ENCODE measurements at regions not wholly inside any gene's neighbourhood (a gene's known extent, or its start where the extent isn't known, plus 50 kb on each side); places are given as distances from the start of the nearest gene placed in this dataset.

DNA sequence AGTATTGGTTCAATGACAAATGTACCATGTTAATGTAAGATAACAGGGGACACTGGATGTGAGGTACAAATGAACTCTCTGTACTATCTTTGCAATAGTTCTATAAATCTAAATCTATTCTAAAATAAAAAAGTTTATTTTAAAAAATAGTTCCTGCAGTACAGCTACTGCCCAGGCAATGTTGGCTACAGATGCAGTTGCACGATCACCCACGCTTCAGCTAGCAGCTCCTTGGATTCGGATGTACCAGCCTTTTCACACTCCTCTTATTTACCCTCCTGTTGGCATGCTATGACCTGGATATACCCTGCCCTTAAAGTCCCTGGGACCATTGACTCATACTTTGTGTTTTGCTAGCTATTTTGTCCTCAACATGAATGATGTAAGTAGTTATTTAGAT, 185.4 kb upstream of the SMARCA2 start:
- ATAC-seq (ENCODE audit: low read depth in 2 of 2), result no peak
- Mint-ChIP-seq H3K27me3 (peaks cover 21 to 31% (median 25%) of the 10 kb centered on the region in 3 donors), H3K4me1 (no peaks in the 10 kb centered on the region), H3K27ac (no peak overlapping the region), H3K4me3 (no peak overlapping the region), H3K36me3 (no peaks in the 10 kb centered on the region), H3K9me3 (peaks cover 0 to 2% (median 0%) of the 10 kb centered on the region in 7 donors)
- no peak for DNase-seq

DNA sequence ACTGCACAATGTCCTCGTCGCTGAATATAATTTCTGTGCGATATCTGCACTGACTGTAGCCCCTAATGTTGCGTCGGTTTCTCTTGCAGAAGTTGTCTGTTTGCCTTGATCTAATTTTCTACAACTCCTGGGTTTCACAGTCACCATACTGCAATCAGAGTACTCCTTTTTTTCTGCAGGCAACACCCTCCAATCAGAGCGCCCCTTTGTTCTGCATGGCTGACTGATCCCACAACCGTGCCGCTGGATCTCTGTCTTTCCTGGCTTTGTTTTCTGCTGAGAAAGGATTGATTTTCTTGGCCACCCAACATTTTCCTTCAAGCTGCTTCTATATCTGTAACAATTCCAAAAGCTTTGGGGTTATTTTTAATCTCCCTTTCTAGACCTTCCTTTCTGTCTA, 182.2 kb upstream of the SMARCA2 start:
- peaks cover 7 to 14% (median 8%) of the 10 kb centered on the region in 3 donors for H3K27me3 Mint-ChIP-seq

DNA sequence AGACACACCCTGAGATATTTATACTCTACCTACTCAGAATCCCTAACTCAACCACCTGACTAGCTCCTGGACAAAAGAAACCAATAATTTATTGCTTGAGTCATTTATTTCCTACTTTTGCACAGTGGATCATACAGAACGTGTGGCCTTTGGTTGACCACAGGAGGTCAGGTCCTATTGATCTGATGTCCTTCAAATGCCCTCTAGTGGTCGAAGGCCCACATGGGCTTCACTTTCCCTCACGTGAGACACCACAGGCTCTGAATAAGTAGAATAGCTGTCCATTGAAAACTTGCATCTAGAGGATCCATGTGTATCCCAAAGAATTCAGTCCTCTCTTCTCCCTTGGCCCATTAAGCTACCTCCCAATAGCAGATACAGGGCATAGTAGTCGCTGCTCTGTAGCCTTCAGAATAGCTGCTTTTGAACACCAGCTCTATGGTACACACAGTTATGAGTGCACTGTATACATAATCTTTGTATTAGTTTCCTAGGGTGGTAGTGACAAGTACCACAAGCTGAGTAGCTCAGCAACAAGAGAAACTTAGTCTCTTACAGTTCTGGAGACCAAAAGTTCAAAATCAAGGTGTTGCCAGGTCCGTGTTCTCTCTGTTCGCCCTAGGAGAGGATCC, 177.6 kb upstream of the SMARCA2 start:
- peaks cover 5 to 33% (median 25%) of the 10 kb centered on the region in 3 donors for H3K27me3 Mint-ChIP-seq
- H3K9me3 Mint-ChIP-seq, result peaks cover 0 to 2% (median 0%) of the 10 kb centered on the region in 7 donors
- H3K4me3 Mint-ChIP-seq, result peak overlapping the region in 1 of 8 donors; percentile 67
- ATAC-seq (ENCODE audit: low read depth in 2 of 2), result no peak
- H3K27ac Mint-ChIP-seq, result no peak overlapping the region
- no peaks in the 10 kb centered on the region for H3K36me3 Mint-ChIP-seq
- no peak for DNase-seq
- no peaks in the 10 kb centered on the region for H3K4me1 Mint-ChIP-seq

More for the DNA sequence above, 182.2 kb upstream of the SMARCA2 start:
- no peaks in the 10 kb centered on the region for H3K4me1 Mint-ChIP-seq
- no peaks in the 10 kb centered on the region for H3K36me3 Mint-ChIP-seq
- DNase-seq (no peak), ATAC-seq (ENCODE audit: low read depth in 2 of 2) (no peak)
- no peak overlapping the region for H3K27ac Mint-ChIP-seq
- H3K9me3 Mint-ChIP-seq, result peaks cover 0 to 2% (median 0%) of the 10 kb centered on the region in 7 donors
- no peak overlapping the region for H3K4me3 Mint-ChIP-seq

DNA sequence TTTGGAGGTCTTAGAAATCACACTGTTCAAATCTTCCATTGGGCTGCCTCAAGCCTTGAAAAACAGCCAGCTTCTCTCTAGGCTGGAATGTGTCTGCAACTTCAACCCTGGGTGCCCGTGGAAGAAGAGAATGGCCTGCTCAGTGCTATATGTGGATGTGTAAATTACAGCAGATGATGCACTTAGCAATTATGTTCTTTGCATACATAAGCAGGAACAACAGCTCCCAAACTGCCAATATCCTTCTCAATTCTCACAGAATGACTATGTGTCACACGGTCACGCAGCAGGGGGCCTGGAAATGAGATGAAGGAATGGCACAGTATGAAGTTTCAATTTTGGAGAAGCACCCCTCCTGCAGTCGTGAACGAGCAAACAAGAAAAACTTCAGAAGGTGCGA, 175.2 kb upstream of the SMARCA2 start:
- no peak for ATAC-seq (ENCODE audit: low read depth in 2 of 2)
- no peaks in the 10 kb centered on the region for H3K9me3 Mint-ChIP-seq
- H3K27me3 Mint-ChIP-seq, result peaks cover 17 to 28% (median 18%) of the 10 kb centered on the region in 3 donors
- H3K4me1 Mint-ChIP-seq, result no peaks in the 10 kb centered on the region
- no peak overlapping the region for H3K4me3 Mint-ChIP-seq
- H3K27ac Mint-ChIP-seq, result no peak overlapping the region
- H3K36me3 Mint-ChIP-seq, result no peaks in the 10 kb centered on the region
- DNase-seq, result no peak

DNA sequence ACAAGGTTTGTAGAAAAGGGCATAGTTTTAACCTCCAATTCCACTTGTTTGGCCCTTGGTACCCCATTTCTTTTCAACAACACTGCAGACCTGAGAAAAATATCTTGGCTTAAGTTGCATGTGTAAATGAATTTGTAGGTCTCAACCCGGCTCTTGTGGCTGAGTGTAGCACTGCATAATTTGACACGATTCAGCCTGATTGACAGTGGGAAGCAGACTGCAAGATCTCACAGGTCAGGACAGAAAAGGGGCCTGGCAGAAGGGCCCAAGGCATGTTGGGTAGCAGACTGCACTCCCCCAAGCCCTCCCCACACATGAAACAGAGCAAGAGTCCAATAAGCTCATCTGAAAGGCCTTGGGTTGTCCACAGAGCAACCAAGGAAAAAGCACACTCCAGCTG, 169.7 kb upstream of the SMARCA2 start:
- no peaks in the 10 kb centered on the region for H3K4me1 Mint-ChIP-seq
- H3K27ac Mint-ChIP-seq, result no peak overlapping the region
- H3K27me3 Mint-ChIP-seq, result peaks cover 21 to 34% (median 22%) of the 10 kb centered on the region in 3 donors
- peaks cover 0 to 6% (median 0%) of the 10 kb centered on the region in 7 donors for H3K9me3 Mint-ChIP-seq
- H3K36me3 Mint-ChIP-seq, result no peaks in the 10 kb centered on the region
- no peak for DNase-seq
- no peak for ATAC-seq (ENCODE audit: low read depth in 2 of 2)
- H3K4me3 Mint-ChIP-seq, result no peak overlapping the region

DNA sequence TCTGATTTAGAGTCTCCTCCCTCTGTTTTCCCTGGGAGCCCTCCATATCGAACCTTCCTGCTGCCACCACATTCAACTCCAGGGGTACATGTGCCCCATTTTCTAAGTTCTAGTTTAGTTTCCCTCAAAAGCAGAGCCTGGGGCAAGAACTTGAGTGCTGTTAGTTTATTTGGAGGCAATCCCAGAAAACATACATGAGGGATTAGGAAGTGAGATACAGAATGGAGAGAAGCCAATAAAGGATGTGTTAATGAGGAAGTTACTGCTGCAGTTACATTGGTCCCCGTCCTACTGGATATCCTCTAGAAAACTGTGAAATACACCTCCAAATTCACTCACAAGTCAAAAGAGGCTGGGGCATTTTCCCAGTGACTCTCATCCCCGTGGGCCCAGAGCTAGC, 159.4 kb upstream of the SMARCA2 start:
- DNase-seq (no peak), ATAC-seq (ENCODE audit: low read depth in 2 of 2) (no peak)
- no peaks in the 10 kb centered on the region for H3K36me3 Mint-ChIP-seq
- no peaks in the 10 kb centered on the region for H3K4me1 Mint-ChIP-seq
- H3K9me3 Mint-ChIP-seq, result peaks cover 0 to 21% (median 12%) of the 10 kb centered on the region in 7 donors
- peaks cover 13 to 18% (median 15%) of the 10 kb centered on the region in 3 donors for H3K27me3 Mint-ChIP-seq
- no peak overlapping the region for H3K4me3 Mint-ChIP-seq
- H3K27ac Mint-ChIP-seq, result no peak overlapping the region

DNA sequence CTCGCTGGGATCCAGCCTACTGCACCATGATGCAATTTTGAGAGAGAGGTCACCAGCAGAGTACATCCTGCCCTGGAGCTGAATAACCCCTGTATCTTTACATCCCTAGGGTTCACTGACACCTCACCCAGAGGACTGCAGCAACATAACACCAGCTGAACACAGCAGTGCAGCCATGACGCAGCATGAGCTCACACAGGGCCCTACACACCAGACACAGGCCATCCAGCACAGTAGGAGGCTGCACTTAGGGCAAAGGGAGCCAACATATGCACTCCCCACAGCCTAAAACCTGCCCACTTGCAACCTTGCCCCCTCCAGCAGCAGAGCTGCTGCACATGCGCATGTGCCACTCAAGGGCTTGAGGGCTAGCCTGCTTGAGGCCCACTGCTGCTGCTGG, 157.3 kb upstream of the SMARCA2 start:
- H3K36me3 Mint-ChIP-seq, result no peaks in the 10 kb centered on the region
- H3K4me3 Mint-ChIP-seq, result no peak overlapping the region
- no peaks in the 10 kb centered on the region for H3K4me1 Mint-ChIP-seq

DNA sequence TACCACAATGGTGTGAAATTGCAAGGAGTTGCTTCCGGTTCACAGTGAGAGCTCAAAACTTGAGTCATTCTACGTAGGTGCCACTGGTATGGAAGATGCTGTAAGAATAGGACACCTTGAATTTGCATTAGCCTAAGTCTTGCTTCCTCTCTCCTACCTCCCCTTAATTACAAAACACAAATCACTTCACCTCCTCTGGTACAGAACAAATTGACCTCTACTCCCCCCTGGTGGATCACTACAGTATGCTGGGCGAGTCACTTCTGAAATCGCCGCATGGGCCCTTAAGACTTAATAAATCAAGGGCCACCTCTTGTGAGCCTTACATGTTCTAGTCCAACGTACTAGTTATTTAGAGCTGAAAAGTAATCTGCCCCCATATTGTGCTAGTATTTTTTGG, 145.3 kb upstream of the SMARCA2 start:
- H3K27me3 Mint-ChIP-seq, result peaks cover 10 to 21% (median 17%) of the 10 kb centered on the region in 3 donors
- ATAC-seq (ENCODE audit: low read depth in 2 of 2), result peak; percentile 54 to 65
- peaks cover 0 to 2% (median 0%) of the 10 kb centered on the region in 7 donors for H3K9me3 Mint-ChIP-seq
- no peaks in the 10 kb centered on the region for H3K4me1 Mint-ChIP-seq
- no peaks in the 10 kb centered on the region for H3K36me3 Mint-ChIP-seq
- H3K4me3 Mint-ChIP-seq, result no peak overlapping the region
- DNase-seq, result peak; percentile 2
- H3K27ac Mint-ChIP-seq, result no peak overlapping the region

More for the DNA sequence above, 157.3 kb upstream of the SMARCA2 start:
- Mint-ChIP-seq H3K9me3 (peaks cover 0 to 26% (median 16%) of the 10 kb centered on the region in 7 donors), H3K27ac (no peak overlapping the region), H3K27me3 (peaks cover 15 to 25% (median 17%) of the 10 kb centered on the region in 3 donors)
- DNase-seq (no peak), ATAC-seq (ENCODE audit: low read depth in 2 of 2) (no peak)

DNA sequence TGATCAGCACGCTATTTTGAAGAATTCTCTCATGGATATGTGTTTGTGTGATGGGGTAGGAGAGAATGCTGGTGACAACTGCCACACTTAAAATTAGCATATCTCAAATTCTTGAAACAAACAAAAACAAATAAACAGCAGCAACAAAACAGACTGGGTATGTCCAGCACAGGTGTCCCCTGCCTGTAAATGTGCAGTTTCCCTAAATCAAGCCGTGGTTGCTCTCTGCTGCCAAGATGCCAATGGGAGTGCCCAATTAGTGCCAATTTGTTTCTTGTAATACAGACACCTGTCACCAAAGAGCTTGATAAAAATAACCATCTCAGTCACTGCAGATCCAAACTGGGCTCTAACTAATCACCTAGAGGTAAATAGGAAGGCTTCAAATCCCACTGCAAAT, 144.2 kb upstream of the SMARCA2 start:
- Mint-ChIP-seq H3K4me1 (peaks cover 0 to 1% (median 0%) of the 10 kb centered on the region in 3 donors), H3K4me3 (no peak overlapping the region), H3K27me3 (peaks cover 10 to 25% (median 14%) of the 10 kb centered on the region in 3 donors), H3K27ac (no peak overlapping the region), H3K9me3 (peaks cover 0 to 2% (median 0%) of the 10 kb centered on the region in 7 donors), H3K36me3 (no peaks in the 10 kb centered on the region)
- no peak for DNase-seq
- ATAC-seq (ENCODE audit: low read depth in 2 of 2), result no peak

DNA sequence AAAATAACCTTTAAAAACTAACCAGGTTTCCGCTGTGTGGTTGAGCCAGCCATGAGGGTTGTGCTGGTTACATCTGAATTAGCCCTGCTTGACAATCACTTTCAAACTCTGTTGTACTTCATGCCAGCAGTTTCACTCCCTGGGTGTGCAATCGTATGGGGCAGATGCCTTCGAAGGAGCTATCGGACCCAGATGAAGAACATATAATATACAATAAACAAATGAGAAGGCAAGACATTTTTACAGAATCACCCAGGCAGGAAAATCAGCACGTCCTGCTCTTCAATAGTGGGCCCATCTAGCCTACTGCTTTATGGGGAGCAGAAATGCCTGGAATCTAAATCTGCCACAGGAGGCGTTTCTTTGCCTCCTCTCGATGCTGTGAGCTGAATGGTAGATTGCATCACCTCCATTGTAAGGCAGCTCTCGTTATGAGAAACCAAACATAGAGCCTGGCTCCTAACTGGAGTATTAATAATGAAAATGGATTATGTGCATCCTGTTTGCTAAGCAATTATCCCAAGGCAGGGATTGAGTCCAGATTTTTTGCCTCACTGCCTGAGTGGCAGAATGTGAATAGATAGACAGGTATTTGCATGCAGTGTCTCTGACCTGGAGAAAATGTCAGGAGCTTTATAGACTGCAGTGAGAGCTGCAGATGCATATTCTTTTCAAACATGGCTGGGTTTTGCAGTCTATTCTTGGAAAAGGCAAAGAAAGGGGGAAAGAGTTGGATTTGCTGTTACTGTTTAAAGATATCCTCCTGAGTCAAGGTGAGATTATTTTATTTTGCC, 143.3 kb upstream of the SMARCA2 start:
- Mint-ChIP-seq H3K27ac (no peak overlapping the region), H3K4me1 (peaks cover 0 to 5% (median 0%) of the 10 kb centered on the region in 3 donors), H3K27me3 (peaks cover 6 to 22% (median 10%) of the 10 kb centered on the region in 3 donors), H3K36me3 (no peaks in the 10 kb centered on the region), H3K9me3 (peaks cover 0 to 2% (median 0%) of the 10 kb centered on the region in 7 donors), H3K4me3 (no peak overlapping the region)
- DNase-seq (no peak), ATAC-seq (ENCODE audit: low read depth in 2 of 2) (no peak)

DNA sequence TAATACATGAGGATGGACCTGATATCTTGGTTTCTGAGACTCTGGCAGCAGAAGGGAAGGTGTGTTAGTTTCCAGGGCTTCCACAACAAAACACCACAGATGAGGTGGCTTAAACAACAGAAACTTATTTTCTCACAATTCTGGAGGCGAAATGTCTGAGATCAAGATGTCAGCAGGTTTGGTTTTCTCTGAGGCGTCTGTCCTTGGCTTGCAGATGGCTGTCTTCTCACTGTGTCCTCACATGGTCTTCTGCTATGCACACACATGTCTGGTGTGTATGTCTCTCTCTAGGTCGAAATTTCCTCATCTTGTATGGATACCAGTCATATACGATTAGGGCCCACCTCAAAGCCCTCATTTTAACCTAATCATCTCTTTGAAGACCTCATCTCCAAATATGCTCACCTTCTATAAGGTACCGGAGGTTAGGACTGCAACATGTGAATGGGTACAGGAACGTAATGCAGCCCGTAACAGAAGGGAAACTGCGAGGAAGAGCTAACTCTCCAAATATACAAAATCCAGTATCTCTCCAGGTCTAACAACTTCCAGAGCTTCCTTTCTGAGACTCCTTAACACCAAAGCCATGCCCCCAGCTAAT, 139.8 kb upstream of the SMARCA2 start:
- ATAC-seq (ENCODE audit: low read depth in 2 of 2) (no peak), DNase-seq (no peak)
- Mint-ChIP-seq H3K4me3 (no peak overlapping the region), H3K27me3 (peaks cover 0 to 13% (median 10%) of the 10 kb centered on the region in 3 donors), H3K27ac (no peak overlapping the region), H3K4me1 (peaks cover 0 to 8% (median 0%) of the 10 kb centered on the region in 3 donors), H3K36me3 (no peaks in the 10 kb centered on the region), H3K9me3 (no peaks in the 10 kb centered on the region)

DNA sequence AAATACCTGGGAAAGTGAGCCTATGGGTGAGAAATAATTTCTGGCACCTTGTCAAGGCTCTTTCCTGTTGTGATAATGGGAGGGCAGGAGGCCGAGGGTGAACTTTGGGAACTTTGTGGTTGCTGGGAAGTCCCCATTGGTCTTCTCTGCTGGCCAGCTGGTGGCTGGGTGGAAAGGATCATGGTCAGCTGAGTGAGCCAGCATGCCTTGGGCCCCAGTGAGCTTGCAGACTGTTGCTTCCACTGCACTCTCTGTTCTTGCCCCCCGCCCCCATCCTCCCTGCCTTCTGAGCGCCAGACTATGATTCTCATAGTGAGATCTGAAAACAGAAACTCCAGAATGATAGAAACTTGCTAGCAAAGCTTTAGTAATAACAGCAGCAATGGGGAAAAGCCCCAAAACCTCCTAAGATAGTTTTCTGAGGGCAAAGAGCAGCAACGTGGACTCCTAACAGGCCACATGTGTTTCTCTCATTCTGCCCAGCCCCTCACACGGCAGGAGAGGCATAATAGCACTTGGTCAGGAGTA, 139.2 kb upstream of the SMARCA2 start:
- Mint-ChIP-seq H3K27me3 (peaks cover 0 to 10% (median 6%) of the 10 kb centered on the region in 3 donors), H3K27ac (no peak overlapping the region), H3K9me3 (no peaks in the 10 kb centered on the region), H3K4me1 (peaks cover 0 to 8% (median 0%) of the 10 kb centered on the region in 3 donors), H3K36me3 (no peaks in the 10 kb centered on the region), H3K4me3 (no peak overlapping the region)
- ATAC-seq (ENCODE audit: low read depth in 2 of 2) (no peak), DNase-seq (no peak)

DNA sequence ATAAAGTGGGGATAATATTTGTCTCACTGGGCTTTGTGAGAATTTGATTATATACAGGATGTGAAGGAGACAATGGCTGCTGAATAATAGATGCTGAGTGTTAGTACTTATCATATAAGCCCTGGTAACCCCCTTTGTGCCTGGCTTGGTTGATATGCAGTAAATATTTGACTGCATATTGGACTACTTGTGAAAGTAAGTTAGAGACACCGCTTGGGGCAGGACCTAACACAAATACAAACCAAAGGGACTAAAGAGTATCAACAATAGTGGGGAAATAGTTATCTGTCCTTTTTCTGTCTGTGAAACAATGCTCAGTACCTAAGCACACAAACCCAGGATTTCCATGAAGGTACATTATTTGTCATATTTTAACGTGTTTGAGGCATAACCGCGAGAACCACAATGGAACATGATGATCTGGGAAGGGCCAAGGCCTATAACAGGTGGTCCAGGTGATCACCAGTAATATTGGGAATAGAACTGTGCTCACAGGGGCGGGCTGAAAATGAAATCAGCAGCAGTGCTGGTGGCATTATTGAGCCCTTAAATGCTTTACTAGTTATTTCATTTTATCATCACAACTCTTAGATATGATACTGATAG, 138.2 kb upstream of the SMARCA2 start:
- peaks cover 0 to 8% (median 5%) of the 10 kb centered on the region in 3 donors for H3K27me3 Mint-ChIP-seq
- H3K27ac Mint-ChIP-seq, result peak overlapping the region in 1 of 6 donors; percentile 66

More for the DNA sequence above, 138.2 kb upstream of the SMARCA2 start:
- H3K36me3 Mint-ChIP-seq, result no peaks in the 10 kb centered on the region
- H3K9me3 Mint-ChIP-seq, result no peaks in the 10 kb centered on the region
- no peak for DNase-seq
- no peak for ATAC-seq (ENCODE audit: low read depth in 2 of 2)
- peaks cover 0 to 8% (median 0%) of the 10 kb centered on the region in 3 donors for H3K4me1 Mint-ChIP-seq
- H3K4me3 Mint-ChIP-seq, result no peak overlapping the region
